ENCODE measurements at regions not wholly inside any gene's neighbourhood (a gene's known extent, or its start where the extent isn't known, plus 50 kb on each side); places are given as distances from the start of the nearest gene placed in this dataset.

DNA sequence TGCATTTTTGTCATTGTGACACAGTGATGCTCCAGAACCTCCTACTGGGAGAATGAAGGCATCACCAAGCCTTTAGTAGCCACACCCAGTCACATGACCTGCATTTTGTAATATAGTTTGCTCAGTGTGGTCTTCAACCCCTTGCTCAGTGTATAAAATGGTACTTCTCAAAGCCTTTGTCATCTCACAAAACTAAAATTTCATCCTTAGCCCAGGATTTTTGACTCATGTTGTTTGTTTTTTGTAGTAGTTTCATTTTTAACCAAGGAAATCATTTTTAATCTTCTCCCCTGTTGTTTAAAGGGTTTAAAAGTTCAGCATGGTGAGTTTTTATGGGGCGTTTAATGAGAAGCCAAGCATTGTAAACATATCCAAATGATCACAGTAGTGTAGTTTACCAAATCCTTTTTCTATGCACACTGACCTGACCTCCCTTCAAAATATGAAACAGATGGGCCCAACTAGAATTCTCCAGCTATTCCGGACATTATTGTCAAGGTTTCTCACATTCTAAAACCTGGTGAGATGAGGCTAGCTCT is 123.5 kb upstream of the IL12A start:
- H3K36me3 ChIP-seq (replicated peaks in 1 of 2), result no peaks in the 10 kb centered on the region
- DNase-seq, result no peak
- H3K9me3 ChIP-seq (replicated peaks in 1 of 3), result no peaks in the 10 kb centered on the region
- WGBS, 4 donors, result 55 to 75% (median 73%) methylated on average over 2 of the region's 2 CpGs
- H3K4me3 ChIP-seq, result no peak overlapping the region
- no peaks in the 10 kb centered on the region for H3K27me3 ChIP-seq
- intact Hi-C loops (cut with DNase I), result no loop called here
- peaks cover 0 to 9% of the 10 kb centered on the region in 2 donors for H3K4me1 ChIP-seq (replicated peaks in 1 of 2)
- no peak overlapping the region for H3K27ac ChIP-seq
- TF ChIP-seq POLR2A (IDR thresholded peaks at IDR 0.05), result no peak
- TF ChIP-seq, protein P1, sequence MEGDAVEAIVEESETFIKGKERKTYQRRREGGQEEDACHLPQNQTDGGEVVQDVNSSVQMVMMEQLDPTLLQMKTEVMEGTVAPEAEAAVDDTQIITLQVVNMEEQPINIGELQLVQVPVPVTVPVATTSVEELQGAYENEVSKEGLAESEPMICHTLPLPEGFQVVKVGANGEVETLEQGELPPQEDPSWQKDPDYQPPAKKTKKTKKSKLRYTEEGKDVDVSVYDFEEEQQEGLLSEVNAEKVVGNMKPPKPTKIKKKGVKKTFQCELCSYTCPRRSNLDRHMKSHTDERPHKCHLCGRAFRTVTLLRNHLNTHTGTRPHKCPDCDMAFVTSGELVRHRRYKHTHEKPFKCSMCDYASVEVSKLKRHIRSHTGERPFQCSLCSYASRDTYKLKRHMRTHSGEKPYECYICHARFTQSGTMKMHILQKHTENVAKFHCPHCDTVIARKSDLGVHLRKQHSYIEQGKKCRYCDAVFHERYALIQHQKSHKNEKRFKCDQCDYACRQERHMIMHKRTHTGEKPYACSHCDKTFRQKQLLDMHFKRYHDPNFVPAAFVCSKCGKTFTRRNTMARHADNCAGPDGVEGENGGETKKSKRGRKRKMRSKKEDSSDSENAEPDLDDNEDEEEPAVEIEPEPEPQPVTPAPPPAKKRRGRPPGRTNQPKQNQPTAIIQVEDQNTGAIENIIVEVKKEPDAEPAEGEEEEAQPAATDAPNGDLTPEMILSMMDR (IDR thresholded peaks at IDR 0.05), result no peak

DNA sequence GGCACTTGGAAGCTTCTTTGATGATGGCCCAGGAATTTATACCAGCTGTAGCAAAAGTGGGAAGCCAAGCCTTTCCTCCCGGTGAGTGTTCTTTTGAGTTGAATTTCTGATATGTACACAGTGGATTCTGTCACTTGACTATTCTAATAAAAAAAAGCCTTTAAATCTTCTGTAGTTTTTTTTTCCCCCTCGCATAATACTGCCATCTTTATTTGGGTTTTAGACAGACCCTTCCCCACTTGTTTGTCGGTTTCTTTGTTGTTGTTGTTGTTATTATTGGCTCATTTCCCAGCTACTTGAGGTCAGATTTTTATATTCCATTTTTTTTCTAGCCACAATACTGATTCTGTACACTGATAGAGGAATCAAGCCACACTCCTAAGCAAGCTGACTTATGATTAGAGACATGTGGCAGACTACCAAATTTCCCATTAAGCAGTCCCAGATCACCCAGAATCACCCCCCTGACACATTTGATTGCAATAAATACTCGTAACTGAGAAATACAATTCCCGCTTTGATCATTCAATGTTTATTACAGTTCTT is 122.4 kb upstream of the IL12A start:
- Histone ChIP-seq H3K9me3 (replicated peaks in 1 of 3) (no peaks in the 10 kb centered on the region), H3K27me3 (no peaks in the 10 kb centered on the region), H3K4me3 (no peak overlapping the region), H3K4me1 (replicated peaks in 1 of 2) (peaks cover 0 to 2% of the 10 kb centered on the region in 2 donors), H3K27ac (no peak overlapping the region), H3K36me3 (replicated peaks in 1 of 2) (no peaks in the 10 kb centered on the region)
- intact Hi-C loops (cut with DNase I), result no loop called here
- 47 to 52% (median 50%) methylated on average over 5 of the region's 5 CpGs for WGBS, 4 donors
- TF ChIP-seq POLR2A (IDR thresholded peaks at IDR 0.05), result no peak
- TF ChIP-seq, protein P1 (IDR thresholded peaks at IDR 0.05), result no peak
- DNase-seq, result no peak

DNA sequence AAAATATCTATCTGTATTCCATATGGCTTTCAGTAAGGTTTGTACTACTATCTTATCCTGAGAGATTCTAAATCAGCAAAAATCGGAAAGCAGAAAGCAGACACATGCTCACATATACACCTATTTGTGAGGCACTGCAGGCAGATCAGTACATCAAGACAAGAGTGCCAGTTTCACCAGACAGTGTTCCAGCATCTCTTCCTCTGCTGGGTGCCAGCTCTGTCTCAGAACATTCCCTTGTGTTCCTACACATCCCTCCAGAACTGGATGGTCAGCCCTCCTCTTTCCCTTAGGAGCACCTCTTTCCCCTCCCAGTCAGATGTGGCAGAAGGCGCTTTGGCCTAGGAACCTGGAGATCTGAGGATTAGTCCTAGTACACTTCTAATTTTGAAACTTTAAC is 121.3 kb upstream of the IL12A start:
- WGBS, 4 donors, result 79 to 96% (median 91%) methylated on average over 2 of the region's 2 CpGs
- Histone ChIP-seq H3K9me3 (replicated peaks in 1 of 3) (no peaks in the 10 kb centered on the region), H3K4me3 (no peak overlapping the region), H3K27ac (no peak overlapping the region), H3K36me3 (replicated peaks in 1 of 2) (no peaks in the 10 kb centered on the region), H3K4me1 (replicated peaks in 1 of 2) (no peaks in the 10 kb centered on the region), H3K27me3 (no peaks in the 10 kb centered on the region)
- intact Hi-C loops (cut with DNase I), result no loop called here
- TF ChIP-seq POLR2A (IDR thresholded peaks at IDR 0.05), result no peak
- TF ChIP-seq, protein P1 (IDR thresholded peaks at IDR 0.05), result no peak
- no peak for DNase-seq

DNA sequence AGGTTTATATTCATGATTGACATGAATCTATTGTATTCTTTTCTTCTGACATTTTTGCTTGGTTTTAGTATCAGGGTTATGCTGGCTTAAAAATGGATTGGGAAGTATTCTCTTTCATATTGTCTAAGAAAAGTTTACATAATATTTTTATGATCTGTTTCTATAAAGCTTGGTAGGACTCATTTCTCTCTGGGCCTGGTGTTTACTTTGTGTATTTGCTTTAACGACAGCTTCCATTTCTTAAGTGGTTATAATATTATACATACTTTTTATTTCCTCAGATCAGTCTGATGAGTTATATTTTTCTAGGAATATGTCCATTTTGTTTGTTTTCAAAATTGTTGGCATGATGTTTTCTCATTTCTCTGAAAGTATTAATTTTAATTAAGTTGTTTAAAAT is 117.9 kb upstream of the IL12A start:
- no peaks in the 10 kb centered on the region for H3K9me3 ChIP-seq (replicated peaks in 1 of 3)
- DNase-seq, result no peak
- no peaks in the 10 kb centered on the region for H3K36me3 ChIP-seq (replicated peaks in 1 of 2)
- WGBS, 4 donors, result 89 to 94% (median 91%) methylated on average over 1 of the region's 1 CpG
- TF ChIP-seq, protein P1 (IDR thresholded peaks at IDR 0.05), result no peak
- TF ChIP-seq POLR2A (IDR thresholded peaks at IDR 0.05), result no peak
- no peak overlapping the region for H3K27ac ChIP-seq
- intact Hi-C loops (cut with DNase I), result no loop called here
- no peak overlapping the region for H3K4me3 ChIP-seq
- H3K27me3 ChIP-seq, result no peaks in the 10 kb centered on the region
- H3K4me1 ChIP-seq (replicated peaks in 1 of 2), result no peaks in the 10 kb centered on the region

Data from adrenal gland (tissue), 9 donors.